ENCODE measurements at regions not wholly inside any gene's neighbourhood (a gene's known extent, or its start where the extent isn't known, plus 50 kb on each side); places are given as distances from the start of the nearest gene placed in this dataset.

GRCh38 chr13:85671336-85671735, 127.9 kb downstream of the SLITRK6 start:
- DNase-seq (ENCODE audit: low spot score) = no peak
- in situ Hi-C loops (cut with HindIII; ENCODE audit: low sequenced_read_pairs) = no loop called here

GRCh38 chr13:85666356-85666755, 132.9 kb downstream of the SLITRK6 start:
- DNase-seq (ENCODE audit: low spot score) = no peak

DNA sequence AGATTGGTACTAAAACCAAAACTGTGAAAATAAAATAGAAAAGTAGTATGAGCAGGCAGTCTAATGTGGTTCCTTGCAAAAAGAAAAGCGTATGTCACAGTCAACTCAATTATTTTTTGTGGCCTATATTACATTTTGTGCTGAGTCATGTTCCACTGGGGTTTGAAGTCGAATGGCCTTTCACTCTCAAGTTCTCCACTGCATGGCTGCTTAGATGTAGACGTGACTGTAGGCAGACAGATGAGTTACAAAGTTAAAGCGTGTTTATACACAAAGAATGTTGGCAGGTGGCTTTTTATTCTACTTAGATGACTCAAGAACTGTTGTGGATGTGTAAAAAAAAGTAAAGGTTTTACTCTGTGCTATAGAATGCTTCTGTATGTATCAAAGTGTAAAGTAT, 133.9 kb downstream of the SLITRK6 start:
- DNase-seq (ENCODE audit: low spot score) = no peak
- in situ Hi-C loops (cut with HindIII; ENCODE audit: low sequenced_read_pairs) = no loop called here

More at GRCh38 chr13:85666356-85666755, 132.9 kb downstream of the SLITRK6 start:
- in situ Hi-C loops (cut with HindIII; ENCODE audit: low sequenced_read_pairs) = no loop called here

GRCh38 chr13:85663856-85664255, 135.4 kb downstream of the SLITRK6 start:
- no peak for DNase-seq (ENCODE audit: low spot score)
- in situ Hi-C loops (cut with HindIII; ENCODE audit: low sequenced_read_pairs) = no loop called here

DNA sequence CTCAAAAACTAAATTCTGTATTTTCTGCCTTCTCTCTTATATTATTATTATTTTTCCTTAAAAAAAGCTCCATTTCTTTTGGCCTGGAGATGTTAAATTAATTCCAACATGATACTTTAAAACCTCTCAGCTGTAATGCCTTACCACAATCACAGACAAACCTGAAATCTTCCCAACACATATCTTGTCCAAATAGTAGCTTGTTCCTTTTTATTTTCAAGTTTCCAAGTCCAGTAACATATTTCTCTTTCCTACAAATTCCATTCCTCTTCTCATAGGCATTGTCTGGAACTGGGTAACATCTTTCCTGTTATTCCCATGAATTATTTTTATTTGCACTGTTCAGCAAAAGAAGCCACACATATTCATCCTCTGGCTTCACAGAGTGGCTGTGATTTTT, 137.0 kb downstream of the SLITRK6 start:
- DNase-seq (ENCODE audit: low spot score) = no peak
- in situ Hi-C loops (cut with HindIII; ENCODE audit: low sequenced_read_pairs) = no loop called here

- in situ Hi-C loops (cut with HindIII; ENCODE audit: low sequenced_read_pairs) = no loop called here
Measured at GRCh38 chr13:85661675-85662074, 137.5 kb downstream of the SLITRK6 start.

GRCh38 chr13:85659493-85659892, 139.7 kb downstream of the SLITRK6 start:
- DNase-seq (ENCODE audit: low spot score) = no peak
- in situ Hi-C loops (cut with HindIII; ENCODE audit: low sequenced_read_pairs) = no loop called here

More at GRCh38 chr13:85661675-85662074, 137.5 kb downstream of the SLITRK6 start:
- no peak for DNase-seq (ENCODE audit: low spot score)

- in situ Hi-C loops (cut with HindIII; ENCODE audit: low sequenced_read_pairs) = no loop called here
- DNase-seq (ENCODE audit: low spot score) = no peak
Measured at GRCh38 chr13:85657942-85658341, 141.3 kb downstream of the SLITRK6 start.

DNA sequence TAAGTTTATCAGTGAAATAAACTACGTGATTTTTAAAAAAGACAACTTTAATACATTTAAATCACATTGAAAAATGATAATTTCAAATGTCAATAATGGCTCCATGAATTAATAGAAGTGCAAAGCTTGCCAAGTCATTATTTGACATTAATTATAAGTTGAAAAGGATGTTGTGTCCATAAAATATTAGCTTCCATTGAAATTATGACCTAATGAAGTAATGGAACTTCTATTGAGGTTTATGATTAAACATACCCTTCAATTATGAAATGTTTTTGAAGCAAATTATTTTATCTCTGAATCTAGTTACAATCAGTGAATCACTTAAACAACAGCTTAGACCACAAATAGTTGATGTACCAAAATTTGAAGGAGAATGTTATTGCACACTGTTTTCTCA, 144.2 kb downstream of the SLITRK6 start:
- no peak for DNase-seq (ENCODE audit: low spot score)
- in situ Hi-C loops (cut with HindIII; ENCODE audit: low sequenced_read_pairs) = no loop called here

- no peak for DNase-seq (ENCODE audit: low spot score)
- in situ Hi-C loops (cut with HindIII; ENCODE audit: low sequenced_read_pairs) = no loop called here
Measured at GRCh38 chr13:85654227-85654626, 145.0 kb downstream of the SLITRK6 start.

- no peak for DNase-seq (ENCODE audit: low spot score)
- in situ Hi-C loops (cut with HindIII; ENCODE audit: low sequenced_read_pairs) = no loop called here
Measured at GRCh38 chr13:85653681-85654080, 145.5 kb downstream of the SLITRK6 start.

DNA sequence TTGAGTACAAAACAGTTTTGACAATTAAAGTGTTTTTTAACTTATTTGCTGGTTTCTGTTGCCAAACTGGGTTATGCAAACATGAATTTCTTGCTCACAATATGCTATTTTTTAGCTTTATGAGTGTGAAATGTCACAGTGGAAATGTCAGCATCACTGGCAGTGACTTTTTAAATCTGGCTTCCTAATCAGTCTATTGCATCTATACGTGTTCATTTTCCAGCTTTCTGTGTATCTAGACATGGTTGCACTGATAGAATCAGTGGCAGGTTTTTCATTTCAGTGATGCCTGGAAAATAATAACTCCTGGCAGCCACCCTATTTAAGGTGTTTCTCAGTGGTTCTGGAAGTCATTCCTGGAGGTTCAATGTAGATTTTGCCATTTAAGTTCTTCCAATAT, 146.7 kb downstream of the SLITRK6 start:
- no peak for DNase-seq (ENCODE audit: low spot score)
- in situ Hi-C loops (cut with HindIII; ENCODE audit: low sequenced_read_pairs) = no loop called here

- DNase-seq (ENCODE audit: low spot score) = no peak
Measured at GRCh38 chr13:85651440-85651839, 147.8 kb downstream of the SLITRK6 start.

DNA sequence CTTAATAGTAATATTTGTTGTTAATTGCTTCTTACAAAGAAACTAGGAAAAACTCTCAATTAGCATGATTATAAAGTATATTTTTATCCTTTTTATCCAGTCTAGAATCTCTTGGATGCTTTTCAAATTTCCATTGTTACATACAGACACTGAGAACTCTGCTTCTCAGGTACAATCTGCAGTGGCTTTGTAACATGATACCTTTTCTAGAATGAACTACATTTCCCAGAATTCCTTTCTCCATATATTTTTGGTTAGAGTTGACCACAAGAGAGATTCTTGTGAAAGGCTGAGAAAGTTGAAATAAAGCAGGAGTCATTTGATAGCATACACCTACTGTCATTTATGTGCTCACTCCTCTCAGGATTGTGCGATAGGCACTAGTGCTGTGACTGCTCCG, 148.6 kb downstream of the SLITRK6 start:
- DNase-seq (ENCODE audit: low spot score) = no peak
- in situ Hi-C loops (cut with HindIII; ENCODE audit: low sequenced_read_pairs) = no loop called here

More at GRCh38 chr13:85651440-85651839, 147.8 kb downstream of the SLITRK6 start:
- in situ Hi-C loops (cut with HindIII; ENCODE audit: low sequenced_read_pairs) = no loop called here

DNA sequence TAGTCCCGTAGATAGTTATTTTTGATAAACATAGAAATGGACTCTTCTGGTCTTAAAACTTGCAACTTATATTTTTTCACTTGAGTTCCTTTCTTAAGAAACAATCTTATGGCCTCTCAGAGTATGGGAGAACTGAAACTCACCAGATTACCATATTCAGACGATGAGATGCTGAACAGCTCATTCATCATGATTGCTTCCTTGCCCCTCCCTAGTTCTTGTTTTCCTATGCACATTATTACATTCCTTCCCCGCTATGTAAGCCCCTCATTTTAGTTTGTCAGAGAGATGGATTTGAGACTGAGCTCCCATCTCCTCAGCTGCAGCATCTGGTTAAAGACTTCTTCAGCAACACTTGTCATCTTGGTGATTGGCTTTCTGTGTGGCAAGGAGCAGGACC, 158.5 kb downstream of the SLITRK6 start:
- in situ Hi-C loops (cut with HindIII; ENCODE audit: low sequenced_read_pairs) = no loop called here
- DNase-seq (ENCODE audit: low spot score) = no peak

GRCh38 chr13:85638815-85639393, 160.3 kb downstream of the SLITRK6 start:
- DNase-seq (ENCODE audit: low spot score) = no peak
- in situ Hi-C loops (cut with HindIII; ENCODE audit: low sequenced_read_pairs) = no loop called here

DNA sequence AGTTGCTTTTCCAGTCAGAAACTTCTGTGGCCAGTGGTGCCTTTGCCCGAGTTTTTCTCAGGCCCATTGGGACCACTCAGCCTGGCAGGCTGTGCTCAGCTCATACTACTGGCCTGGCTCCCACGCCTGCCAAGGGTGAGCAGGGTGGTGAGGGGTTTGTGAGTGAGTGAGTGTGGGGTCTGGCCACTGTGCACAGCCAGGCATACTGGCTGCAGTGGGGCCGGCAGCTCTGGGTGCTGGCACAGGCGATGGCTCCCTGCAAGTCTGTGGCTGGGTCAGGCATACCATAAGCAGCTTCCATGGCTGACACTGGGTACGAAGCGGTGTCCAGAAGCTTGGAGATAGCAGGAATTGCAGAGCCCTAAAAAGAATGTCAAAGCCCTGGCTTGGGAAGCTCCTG, 161.0 kb downstream of the SLITRK6 start:
- in situ Hi-C loops (cut with HindIII; ENCODE audit: low sequenced_read_pairs) = no loop called here

GRCh38 chr13:85632526-85633195, 166.6 kb downstream of the SLITRK6 start:
- in situ Hi-C loops (cut with HindIII; ENCODE audit: low sequenced_read_pairs) = no loop called here
- DNase-seq (ENCODE audit: low spot score) = no peak

More for the DNA sequence above, 161.0 kb downstream of the SLITRK6 start:
- no peak for DNase-seq (ENCODE audit: low spot score)

DNA sequence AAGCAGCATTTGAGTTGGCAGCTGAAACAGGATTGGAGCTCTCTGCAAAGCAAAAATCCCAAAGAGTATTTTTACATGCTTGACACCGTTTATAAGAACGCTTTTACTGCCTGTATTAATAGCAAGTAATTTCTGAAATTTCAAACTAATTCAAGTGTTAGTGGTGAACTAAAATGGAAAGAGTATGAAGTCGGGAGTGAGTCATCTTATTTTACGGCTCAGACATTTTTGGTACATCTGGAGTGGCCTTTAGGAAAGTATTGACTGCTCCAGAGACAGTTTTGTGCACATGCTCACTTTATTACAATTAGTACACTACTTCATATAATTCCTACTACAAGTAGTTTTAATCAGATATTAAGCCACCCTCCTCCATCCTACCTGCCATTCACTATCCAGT, 167.4 kb downstream of the SLITRK6 start:
- in situ Hi-C loops (cut with HindIII; ENCODE audit: low sequenced_read_pairs) = no loop called here
- no peak for DNase-seq (ENCODE audit: low spot score)

GRCh38 chr13:85626603-85627002, 172.6 kb downstream of the SLITRK6 start:
- in situ Hi-C loops (cut with HindIII; ENCODE audit: low sequenced_read_pairs) = no loop called here
- DNase-seq (ENCODE audit: low spot score) = no peak

- in situ Hi-C loops (cut with HindIII; ENCODE audit: low sequenced_read_pairs) = no loop called here
- no peak for DNase-seq (ENCODE audit: low spot score)
Measured at GRCh38 chr13:85619321-85619720, 179.9 kb downstream of the SLITRK6 start.

Measured in G401 (cell line).